AG10803 (cell line): ENCODE measurements at regions not wholly inside any gene's neighbourhood (a gene's known extent, or its start where the extent isn't known, plus 50 kb on each side); places are given as distances from the start of the nearest gene placed in this dataset.

ENCODE experiments used
- DNase-seq: peaks from one replicate; pipeline ENCODE4 v3.0.0; 2010; ENCODE audit warnings: low read depth
- H3K4me3 ChIP-seq: 2 replicates; pipeline ENCODE4 v1.5.1; 2011; ENCODE audit warnings: mild to moderate bottlenecking, low read length, control low read depth
- TF ChIP-seq, protein P1 (sequence below): conservative IDR thresholded peaks from 2 replicates; pipeline ENCODE4 v1.5.1; 2011; ENCODE audit warnings: mild to moderate bottlenecking, low read length, control low read depth, inconsistent platforms

- DNase-seq = no peak
- TF ChIP-seq, protein P1, sequence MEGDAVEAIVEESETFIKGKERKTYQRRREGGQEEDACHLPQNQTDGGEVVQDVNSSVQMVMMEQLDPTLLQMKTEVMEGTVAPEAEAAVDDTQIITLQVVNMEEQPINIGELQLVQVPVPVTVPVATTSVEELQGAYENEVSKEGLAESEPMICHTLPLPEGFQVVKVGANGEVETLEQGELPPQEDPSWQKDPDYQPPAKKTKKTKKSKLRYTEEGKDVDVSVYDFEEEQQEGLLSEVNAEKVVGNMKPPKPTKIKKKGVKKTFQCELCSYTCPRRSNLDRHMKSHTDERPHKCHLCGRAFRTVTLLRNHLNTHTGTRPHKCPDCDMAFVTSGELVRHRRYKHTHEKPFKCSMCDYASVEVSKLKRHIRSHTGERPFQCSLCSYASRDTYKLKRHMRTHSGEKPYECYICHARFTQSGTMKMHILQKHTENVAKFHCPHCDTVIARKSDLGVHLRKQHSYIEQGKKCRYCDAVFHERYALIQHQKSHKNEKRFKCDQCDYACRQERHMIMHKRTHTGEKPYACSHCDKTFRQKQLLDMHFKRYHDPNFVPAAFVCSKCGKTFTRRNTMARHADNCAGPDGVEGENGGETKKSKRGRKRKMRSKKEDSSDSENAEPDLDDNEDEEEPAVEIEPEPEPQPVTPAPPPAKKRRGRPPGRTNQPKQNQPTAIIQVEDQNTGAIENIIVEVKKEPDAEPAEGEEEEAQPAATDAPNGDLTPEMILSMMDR = no peak
- H3K4me3 ChIP-seq = no peak overlapping the region
Observed at GRCh38 chr1:100622506-100622905, 84.6 kb downstream of the GPR88 start.

GRCh38 chr1:100622966-100623762, 85.2 kb downstream of the GPR88 start:
- H3K4me3 ChIP-seq = no peak overlapping the region
- TF ChIP-seq, protein P1 = no peak
- peak; percentile 77 for DNase-seq

GRCh38 chr1:100624886-100625610, 87.1 kb downstream of the GPR88 start:
- DNase-seq = no peak
- no peak overlapping the region for H3K4me3 ChIP-seq
- TF ChIP-seq, protein P1 = no peak

GRCh38 chr1:100626397-100626796, 88.5 kb downstream of the GPR88 start:
- TF ChIP-seq, protein P1 = no peak
- DNase-seq = no peak
- no peak overlapping the region for H3K4me3 ChIP-seq

DNA sequence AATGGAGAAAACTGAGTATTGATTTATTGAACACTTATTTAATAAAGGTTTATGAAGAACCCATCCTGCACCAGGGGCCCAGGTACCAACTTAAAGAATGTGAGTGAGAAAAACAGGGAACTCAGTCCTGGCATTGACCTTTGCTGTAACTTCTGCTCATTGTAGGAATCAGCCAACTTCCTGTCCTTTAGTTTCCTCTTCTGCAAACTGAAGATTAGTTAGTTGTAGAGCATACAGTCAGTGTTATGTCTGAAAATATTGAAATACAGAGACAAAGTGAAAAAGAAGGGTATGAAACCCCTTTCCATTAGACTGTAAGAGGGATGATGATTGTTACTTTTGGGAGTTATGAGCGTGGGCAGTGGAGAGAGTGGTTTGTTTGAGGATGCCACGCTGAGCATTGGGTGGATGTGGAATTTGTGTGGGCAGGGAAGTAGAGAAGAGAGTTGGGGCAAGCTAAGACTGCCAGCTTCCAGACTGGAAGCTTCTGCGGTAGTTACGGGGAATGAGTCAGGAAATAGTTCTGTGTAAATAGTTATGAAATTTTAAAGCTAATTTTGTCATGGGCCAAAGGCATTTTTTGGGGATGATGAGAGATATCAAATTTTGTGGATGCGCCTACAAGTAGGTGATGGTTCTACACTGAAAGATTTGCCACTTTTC, 89.2 kb downstream of the GPR88 start:
- DNase-seq = peak; percentile 88
- H3K4me3 ChIP-seq = no peak overlapping the region
- TF ChIP-seq, protein P1 = no peak

- peak; percentile 34 for DNase-seq
- H3K4me3 ChIP-seq = no peak overlapping the region
- TF ChIP-seq, protein P1 = no peak
Observed at GRCh38 chr1:100627936-100628335, 90.0 kb downstream of the GPR88 start.
